IPS-NIHi7 (cell line): ENCODE measurements at regions not wholly inside any gene's neighbourhood (a gene's known extent, or its start where the extent isn't known, plus 50 kb on each side); places are given as distances from the start of the nearest gene placed in this dataset.
A peak's percentile ranks its signal among the peaks of the same experiment; 100 is the strongest.
"Not testable (repeated sequence)": the region's sequence is repeated elsewhere in the genome, so short reads cannot be mapped to it uniquely, and the experiment has no call there.

Experiments
- DNase-seq: peaks from one replicate; pipeline ENCODE4 v3.0.0; 2012; ENCODE audit warnings: mixed read lengths; ENCODE audit errors: extremely low spot score

DNA sequence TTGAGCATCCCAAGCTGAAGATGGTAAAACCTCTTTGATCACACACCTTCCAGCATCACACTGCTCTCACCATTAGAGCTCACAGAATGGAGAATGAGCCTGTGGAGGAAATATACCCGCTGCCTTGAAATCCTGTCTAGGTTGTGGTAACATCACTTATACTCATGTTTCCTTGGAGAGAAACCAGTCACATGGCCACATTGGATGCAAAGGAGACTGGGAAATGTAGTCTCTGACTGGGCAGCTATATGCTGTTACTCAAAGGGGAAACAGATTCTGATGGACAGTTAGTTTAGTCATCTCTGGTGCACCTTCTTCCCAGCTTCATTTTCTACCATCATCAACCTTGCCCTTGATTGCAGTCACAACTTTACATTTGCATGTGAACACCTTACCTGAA lies 286.3 kb downstream of the ANKRD50 start:
- no peak for DNase-seq

- DNase-seq, result no peak
These were observed 285.3 kb downstream of the ANKRD50 start for GRCh38 chr4:124427095-124427767.

DNA sequence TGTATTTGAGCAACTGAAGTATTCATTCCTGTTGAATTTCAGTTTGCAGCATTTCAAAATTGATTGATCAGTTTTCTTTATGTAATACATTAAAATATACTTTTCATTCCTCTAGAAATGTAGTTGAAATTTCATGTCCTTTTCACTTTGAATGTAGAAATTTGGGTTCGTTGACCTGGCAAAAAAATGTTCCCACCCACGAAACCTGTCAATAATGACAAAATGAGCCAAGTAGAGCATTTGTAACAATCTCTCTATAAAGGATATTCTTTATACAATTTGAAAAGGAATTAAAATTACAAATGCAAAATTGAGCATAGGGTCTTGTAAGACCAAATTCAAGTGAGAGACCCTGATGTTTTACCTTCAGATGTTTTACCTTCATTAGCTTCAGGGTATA lies 283.9 kb downstream of the ANKRD50 start:
- DNase-seq, result no peak

GRCh38 chr4:124429746-124430250 lies 282.7 kb downstream of the ANKRD50 start:
- no peak for DNase-seq

- no peak for DNase-seq
These were observed 280.8 kb downstream of the ANKRD50 start for GRCh38 chr4:124431653-124432192.

DNA sequence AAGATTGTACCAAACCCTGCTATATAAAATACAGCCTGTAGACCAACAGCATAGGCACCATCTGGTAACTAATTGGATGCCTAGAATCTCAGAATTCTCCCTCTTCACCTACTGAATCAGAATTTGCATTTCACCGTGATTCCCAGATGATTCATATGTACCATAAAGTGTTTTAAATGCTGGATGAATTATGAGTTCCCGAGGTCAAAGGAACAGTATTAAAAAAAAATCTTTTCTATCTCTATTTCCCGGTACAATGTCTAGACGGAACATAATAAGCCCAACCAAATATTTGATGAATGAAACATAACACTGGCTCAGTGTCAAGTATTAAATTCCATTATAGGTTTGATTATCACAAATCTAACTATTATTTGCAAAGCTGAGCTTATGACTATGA lies 280.0 kb downstream of the ANKRD50 start:
- DNase-seq, result no peak

DNA sequence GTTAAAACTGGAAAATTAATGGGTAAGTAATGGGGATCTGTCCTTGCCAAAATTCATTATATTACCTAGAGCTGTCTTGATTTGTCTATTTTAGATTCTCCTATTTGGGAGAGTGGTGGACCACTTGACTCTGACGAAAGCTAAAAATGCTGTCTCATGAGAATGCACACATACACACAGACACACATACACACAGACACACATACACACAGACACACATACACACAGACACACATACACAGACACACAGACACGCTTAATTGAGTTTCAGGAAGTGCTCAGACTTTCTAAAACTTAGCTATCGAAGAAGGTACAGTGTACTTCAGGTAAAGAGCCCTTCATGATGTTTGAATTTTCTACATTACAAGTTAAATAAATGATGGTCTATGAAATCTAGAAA lies 279.5 kb downstream of the ANKRD50 start:
- no peak for DNase-seq

GRCh38 chr4:124433500-124433899 lies 279.0 kb downstream of the ANKRD50 start:
- DNase-seq, result no peak

- DNase-seq, result no peak
These were observed 277.1 kb downstream of the ANKRD50 start for GRCh38 chr4:124435274-124435950.

GRCh38 chr4:124437853-124438495 lies 274.6 kb downstream of the ANKRD50 start:
- DNase-seq, result no peak

DNA sequence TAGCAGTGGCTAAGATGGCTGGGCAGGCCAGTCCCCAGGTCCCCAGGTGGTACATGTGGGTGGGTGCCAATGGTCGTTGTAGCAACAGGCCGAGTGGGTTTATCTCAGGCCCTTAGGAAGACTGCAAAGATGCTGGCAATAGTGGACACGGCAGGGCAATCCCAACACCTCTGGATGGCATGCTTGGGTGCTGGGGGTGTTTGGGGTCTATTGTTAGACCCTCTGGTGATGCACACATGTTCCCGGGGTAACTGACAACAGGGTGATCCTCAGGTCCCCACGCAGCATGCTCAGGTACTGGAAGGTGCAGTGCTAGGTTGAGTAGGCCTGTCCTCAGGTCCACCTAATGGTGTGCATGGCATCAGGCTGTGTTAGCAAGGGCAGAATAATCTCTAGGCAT lies 267.5 kb downstream of the ANKRD50 start:
- DNase-seq, result no peak

- no peak for DNase-seq
These were observed 262.7 kb downstream of the ANKRD50 start for GRCh38 chr4:124449881-124450280.

DNA sequence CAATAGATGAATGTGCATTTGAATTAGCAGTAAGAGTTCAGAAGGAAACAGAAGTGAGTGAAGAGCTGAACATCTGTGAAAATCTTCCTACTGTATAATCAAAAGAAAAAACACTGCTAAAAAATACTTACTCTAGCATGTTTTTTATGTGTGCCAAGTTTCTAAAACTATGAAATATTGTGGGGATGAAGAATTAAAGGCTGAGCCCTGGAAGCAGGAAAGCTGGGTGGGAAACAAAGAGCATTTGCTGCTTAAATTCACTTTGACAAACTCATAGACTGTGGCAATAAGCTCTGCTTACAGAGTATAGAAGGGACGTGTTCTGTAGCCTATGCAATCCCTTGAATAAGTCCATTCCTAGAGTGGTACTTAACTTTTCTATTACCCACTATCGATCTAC lies 261.7 kb downstream of the ANKRD50 start:
- DNase-seq, result no peak

DNA sequence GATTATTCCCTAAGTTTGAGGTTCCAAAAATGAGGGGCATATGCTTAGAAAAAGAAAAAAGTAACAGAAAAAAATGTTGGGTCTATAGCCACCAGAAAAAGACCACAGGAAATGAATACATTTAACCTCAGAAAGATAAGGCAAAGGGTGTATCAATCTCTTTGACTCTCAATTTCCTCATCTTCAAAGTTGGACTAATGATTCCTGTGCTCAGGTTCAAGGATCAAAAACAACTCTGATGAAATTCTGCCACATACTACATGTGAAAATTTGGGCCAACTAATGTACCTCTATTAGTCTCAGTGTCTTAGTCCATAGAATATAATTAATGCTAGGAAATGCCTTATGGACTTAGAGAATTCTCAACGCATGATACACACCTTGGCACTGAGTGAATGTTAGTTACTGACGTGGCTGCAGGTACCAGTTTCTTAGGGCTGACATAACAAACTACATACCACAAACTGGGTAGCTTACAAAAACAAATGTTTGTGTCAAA lies 257.7 kb downstream of the ANKRD50 start:
- DNase-seq, result no peak

GRCh38 chr4:124455671-124456070 lies 256.9 kb downstream of the ANKRD50 start:
- no peak for DNase-seq

DNA sequence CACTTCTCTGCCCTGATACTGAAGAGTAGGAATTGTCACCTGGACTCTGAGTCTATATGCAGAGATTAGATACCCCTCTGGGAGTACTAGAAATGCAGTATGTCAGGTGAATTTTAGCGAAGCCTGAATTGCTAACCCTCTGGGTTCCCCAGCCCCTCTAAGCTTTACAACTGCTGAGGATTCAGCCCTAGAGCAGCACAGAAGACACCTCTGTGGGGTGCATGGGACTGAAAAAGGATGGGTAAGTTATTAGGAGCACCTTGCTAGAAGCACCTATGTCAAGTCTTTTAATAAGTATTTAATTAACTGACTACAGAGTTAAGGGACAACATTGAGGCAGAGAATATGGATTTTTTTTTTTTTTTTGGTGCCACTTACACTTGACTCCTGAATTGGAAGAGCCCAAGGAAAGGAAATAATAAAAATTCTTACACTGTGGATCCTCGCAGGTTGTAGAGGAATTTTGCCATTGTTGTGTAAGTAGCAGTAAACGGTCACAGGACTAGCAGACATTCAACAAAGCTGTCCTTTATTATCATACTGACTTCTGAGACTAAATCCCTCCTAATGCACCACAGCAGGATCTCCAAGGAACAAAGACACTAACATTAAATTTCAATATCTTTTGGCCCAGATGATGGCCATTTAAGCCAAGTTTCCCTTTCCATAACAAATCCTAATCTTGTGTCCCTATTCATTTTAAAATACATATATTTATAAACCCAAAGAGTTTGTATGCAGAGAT lies 253.2 kb downstream of the ANKRD50 start:
- DNase-seq, result no peak

- DNase-seq, result peak; percentile 15
These were observed 252.6 kb downstream of the ANKRD50 start for GRCh38 chr4:124459941-124460310.

DNA sequence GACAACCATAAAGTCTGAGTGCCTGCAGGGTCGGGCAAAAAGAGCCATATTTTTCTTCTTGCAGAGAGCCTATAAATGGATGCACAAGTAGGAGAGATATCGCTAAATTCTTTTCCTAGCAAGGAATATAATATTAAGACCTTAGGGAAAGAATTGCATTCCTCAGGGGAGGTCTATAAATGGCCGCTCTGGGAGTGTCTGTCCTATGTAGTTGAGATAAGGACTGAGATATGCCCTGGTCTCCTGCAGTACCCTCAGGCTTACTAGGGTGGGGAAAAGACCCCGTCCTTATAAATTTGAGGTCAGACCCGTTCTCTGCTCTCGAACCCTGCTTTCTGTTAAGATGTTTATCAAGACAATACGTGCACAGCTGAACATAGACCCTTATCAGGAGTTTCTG lies 250.9 kb downstream of the ANKRD50 start:
- not testable (repeated sequence) for DNase-seq

DNA sequence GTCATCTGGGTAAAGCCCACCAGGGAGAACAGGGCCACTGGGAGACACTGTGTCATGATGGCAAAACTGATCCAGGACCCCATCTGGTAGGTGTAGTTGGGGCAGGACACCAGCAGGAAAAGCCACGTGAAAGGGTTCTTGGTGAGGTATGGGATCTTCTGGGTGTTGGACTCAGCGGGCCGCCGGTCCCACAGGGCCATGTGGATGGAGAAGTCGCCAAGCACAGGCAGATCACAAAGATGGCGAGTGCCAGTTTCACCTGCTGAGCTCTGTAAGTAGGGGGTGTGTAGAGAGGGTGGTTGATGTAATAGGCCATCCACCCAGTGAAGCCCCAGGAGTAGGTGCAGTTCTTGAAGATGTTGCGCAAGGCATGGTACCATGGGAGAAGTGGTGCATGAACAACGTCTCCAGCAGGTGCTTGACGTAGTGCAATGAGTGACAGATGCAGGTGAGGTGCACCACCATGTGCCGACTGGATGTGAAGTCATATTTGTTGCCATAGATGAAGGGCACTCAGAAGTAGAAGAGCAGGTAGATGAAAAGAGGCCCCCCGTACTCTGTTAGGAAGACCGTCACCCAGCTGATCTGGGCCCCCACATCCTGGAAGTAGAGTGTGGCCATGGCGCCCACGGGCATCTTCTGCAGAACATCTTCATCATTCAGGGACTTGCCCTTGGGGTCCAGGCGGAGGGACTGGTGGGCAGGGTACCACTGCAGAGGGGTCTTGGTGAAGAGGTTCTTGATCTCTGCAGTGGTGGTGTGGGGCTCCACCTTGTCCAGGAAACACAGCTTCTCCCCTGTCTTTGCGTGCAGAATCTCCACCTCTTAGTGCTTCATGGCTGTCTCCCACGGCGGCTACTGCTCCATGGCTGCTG lies 249.3 kb downstream of the ANKRD50 start:
- DNase-seq, result no peak

- DNase-seq, result no peak
These were observed 247.7 kb downstream of the ANKRD50 start for GRCh38 chr4:124464836-124465235.

GRCh38 chr4:124468360-124468759 lies 244.2 kb downstream of the ANKRD50 start:
- no peak for DNase-seq
